ENCODE measurements at regions not wholly inside any gene's neighbourhood (a gene's known extent, or its start where the extent isn't known, plus 50 kb on each side); places are given as distances from the start of the nearest gene placed in this dataset.

DNA sequence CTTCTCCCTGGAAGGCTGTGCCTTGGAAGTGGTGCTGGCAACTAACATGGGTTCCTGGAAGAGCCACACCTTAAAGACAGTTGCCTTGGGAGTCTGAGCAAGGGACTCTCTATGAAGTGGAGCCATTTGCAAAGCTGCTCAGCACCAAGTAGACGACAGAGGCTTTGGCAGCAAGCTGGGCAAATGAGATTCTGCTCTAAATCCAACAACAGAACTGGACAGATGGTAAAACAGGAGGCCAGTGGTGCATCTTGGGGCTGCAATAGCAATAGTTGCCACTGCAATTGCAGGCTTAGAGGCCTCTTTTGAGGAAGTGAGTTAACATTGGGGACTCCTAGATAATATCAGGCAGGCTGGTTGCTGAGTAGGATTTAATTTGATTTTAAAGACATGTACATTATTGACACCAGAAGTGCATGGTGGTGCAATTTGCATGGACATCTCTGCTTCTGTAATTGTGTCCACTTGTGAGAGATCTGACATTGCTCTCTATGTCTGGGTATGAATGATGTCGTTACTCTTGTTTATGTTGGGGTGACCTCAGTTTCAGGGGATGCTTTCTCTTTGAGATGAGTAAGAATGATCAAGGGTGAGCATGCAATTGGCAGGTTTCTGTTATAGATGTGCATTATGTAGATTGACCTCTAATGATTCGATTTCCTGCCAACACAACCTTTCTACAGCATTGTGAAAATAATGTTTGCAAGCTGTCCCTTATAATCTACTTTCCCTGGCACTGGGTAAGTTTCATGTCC, 568.3 kb upstream of the MEX3C start:
- TF ChIP-seq, protein P1, sequence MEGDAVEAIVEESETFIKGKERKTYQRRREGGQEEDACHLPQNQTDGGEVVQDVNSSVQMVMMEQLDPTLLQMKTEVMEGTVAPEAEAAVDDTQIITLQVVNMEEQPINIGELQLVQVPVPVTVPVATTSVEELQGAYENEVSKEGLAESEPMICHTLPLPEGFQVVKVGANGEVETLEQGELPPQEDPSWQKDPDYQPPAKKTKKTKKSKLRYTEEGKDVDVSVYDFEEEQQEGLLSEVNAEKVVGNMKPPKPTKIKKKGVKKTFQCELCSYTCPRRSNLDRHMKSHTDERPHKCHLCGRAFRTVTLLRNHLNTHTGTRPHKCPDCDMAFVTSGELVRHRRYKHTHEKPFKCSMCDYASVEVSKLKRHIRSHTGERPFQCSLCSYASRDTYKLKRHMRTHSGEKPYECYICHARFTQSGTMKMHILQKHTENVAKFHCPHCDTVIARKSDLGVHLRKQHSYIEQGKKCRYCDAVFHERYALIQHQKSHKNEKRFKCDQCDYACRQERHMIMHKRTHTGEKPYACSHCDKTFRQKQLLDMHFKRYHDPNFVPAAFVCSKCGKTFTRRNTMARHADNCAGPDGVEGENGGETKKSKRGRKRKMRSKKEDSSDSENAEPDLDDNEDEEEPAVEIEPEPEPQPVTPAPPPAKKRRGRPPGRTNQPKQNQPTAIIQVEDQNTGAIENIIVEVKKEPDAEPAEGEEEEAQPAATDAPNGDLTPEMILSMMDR (IDR thresholded peaks at IDR 0.05): no peak
- no peak for TF ChIP-seq POLR2A (IDR thresholded peaks at IDR 0.05)

All from uterus (tissue), 2 donors.